ENCODE measurements at regions not wholly inside any gene's neighbourhood (a gene's known extent, or its start where the extent isn't known, plus 50 kb on each side); places are given as distances from the start of the nearest gene placed in this dataset.

DNA sequence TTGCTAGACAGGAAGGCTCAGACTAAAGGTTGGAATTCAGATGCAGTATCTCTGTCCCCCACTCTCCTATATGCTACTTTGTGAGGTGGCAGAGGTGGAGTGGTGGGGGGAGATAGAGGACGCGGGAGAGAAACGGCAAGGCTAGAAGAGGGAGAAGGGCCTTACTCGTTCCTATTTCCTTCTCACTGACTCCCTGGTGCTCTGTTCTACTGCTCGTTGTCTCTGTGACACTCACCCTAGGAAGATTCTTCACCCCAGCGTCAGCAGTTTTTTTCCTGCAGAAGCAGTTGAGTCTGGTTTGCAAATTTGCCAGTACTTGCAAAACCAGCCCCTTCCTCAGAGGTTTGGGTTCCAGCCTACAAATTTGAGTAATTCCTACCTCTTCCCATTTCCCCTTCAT is 801.1 kb upstream of the SLC35B3 start:
- TF ChIP-seq ZNF3 (CRISPR knock-in tag; IDR thresholded peaks at IDR 0.05) (no peak), ZNF740 (CRISPR knock-in tag; IDR thresholded peaks at IDR 0.05) (no peak), WIZ (CRISPR knock-in tag; IDR thresholded peaks at IDR 0.05) (no peak), KLF11 (CRISPR knock-in tag; IDR thresholded peaks at IDR 0.05) (no peak), RAD21 (CRISPR knock-in tag; IDR thresholded peaks at IDR 0.05) (no peak), CEBPB (IDR thresholded peaks at IDR 0.05; ENCODE audit: borderline replicate concordance, low read depth, low read length) (no peak), HCFC1 (IDR thresholded peaks at IDR 0.05; ENCODE audit: low read depth, low read length) (no peak), GFI1 (CRISPR knock-in tag; IDR thresholded peaks at IDR 0.05; ENCODE audit: borderline replicate concordance) (no peak)
- TF ChIP-seq, protein P1, sequence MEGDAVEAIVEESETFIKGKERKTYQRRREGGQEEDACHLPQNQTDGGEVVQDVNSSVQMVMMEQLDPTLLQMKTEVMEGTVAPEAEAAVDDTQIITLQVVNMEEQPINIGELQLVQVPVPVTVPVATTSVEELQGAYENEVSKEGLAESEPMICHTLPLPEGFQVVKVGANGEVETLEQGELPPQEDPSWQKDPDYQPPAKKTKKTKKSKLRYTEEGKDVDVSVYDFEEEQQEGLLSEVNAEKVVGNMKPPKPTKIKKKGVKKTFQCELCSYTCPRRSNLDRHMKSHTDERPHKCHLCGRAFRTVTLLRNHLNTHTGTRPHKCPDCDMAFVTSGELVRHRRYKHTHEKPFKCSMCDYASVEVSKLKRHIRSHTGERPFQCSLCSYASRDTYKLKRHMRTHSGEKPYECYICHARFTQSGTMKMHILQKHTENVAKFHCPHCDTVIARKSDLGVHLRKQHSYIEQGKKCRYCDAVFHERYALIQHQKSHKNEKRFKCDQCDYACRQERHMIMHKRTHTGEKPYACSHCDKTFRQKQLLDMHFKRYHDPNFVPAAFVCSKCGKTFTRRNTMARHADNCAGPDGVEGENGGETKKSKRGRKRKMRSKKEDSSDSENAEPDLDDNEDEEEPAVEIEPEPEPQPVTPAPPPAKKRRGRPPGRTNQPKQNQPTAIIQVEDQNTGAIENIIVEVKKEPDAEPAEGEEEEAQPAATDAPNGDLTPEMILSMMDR (CRISPR knock-in tag; IDR thresholded peaks at IDR 0.05) = no peak
- TF ChIP-seq, protein P2, sequence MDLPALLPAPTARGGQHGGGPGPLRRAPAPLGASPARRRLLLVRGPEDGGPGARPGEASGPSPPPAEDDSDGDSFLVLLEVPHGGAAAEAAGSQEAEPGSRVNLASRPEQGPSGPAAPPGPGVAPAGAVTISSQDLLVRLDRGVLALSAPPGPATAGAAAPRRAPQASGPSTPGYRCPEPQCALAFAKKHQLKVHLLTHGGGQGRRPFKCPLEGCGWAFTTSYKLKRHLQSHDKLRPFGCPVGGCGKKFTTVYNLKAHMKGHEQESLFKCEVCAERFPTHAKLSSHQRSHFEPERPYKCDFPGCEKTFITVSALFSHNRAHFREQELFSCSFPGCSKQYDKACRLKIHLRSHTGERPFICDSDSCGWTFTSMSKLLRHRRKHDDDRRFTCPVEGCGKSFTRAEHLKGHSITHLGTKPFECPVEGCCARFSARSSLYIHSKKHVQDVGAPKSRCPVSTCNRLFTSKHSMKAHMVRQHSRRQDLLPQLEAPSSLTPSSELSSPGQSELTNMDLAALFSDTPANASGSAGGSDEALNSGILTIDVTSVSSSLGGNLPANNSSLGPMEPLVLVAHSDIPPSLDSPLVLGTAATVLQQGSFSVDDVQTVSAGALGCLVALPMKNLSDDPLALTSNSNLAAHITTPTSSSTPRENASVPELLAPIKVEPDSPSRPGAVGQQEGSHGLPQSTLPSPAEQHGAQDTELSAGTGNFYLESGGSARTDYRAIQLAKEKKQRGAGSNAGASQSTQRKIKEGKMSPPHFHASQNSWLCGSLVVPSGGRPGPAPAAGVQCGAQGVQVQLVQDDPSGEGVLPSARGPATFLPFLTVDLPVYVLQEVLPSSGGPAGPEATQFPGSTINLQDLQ (CRISPR knock-in tag; IDR thresholded peaks at IDR 0.05) = no peak

All from HepG2 (cell line).